A204.1 (cell line): ENCODE measurements at regions not wholly inside any gene's neighbourhood (a gene's known extent, or its start where the extent isn't known, plus 50 kb on each side); places are given as distances from the start of the nearest gene placed in this dataset.
A peak's percentile ranks its signal among the peaks of the same experiment; 100 is the strongest.
"Not testable (repeated sequence)": the region's sequence is repeated elsewhere in the genome, so short reads cannot be mapped to it uniquely, and the experiment has no call there.

Source experiments
- FAIRE-seq: peaks from 2 replicates; lab custom pipeline; 2012; peaks lifted over from hg19 to GRCh38; lab: Jason Lieb, UNC

- FAIRE-seq: no peak
These were observed 122.7 kb upstream of the C1GALT1C1 start for GRCh38 chrX:120752431-120753082.

GRCh38 chrX:120751683-120752082, 121.8 kb upstream of the C1GALT1C1 start:
- no peak for FAIRE-seq

GRCh38 chrX:120750381-120750780, 120.5 kb upstream of the C1GALT1C1 start:
- no peak for FAIRE-seq

- no peak for FAIRE-seq
These were observed 119.4 kb upstream of the C1GALT1C1 start for GRCh38 chrX:120749141-120749846.

GRCh38 chrX:120746153-120746552, 116.3 kb upstream of the C1GALT1C1 start:
- FAIRE-seq: no peak

- FAIRE-seq: no peak
These were observed 113.3 kb upstream of the C1GALT1C1 start for GRCh38 chrX:120742946-120743665.

- FAIRE-seq: no peak
These were observed 111.6 kb upstream of the C1GALT1C1 start for GRCh38 chrX:120741452-120741851.

- no peak for FAIRE-seq
These were observed 110.2 kb upstream of the C1GALT1C1 start for GRCh38 chrX:120740072-120740471.

GRCh38 chrX:120739300-120739699, 109.4 kb upstream of the C1GALT1C1 start:
- FAIRE-seq: no peak

GRCh38 chrX:120736989-120737388, 107.1 kb upstream of the C1GALT1C1 start:
- FAIRE-seq: no peak

GRCh38 chrX:120735966-120736365, 106.1 kb upstream of the C1GALT1C1 start:
- FAIRE-seq: no peak

GRCh38 chrX:120732879-120733278, 103.0 kb upstream of the C1GALT1C1 start:
- FAIRE-seq: no peak

- FAIRE-seq: no peak
These were observed 102.6 kb upstream of the C1GALT1C1 start for GRCh38 chrX:120732461-120732860.

GRCh38 chrX:120731386-120731785, 101.5 kb upstream of the C1GALT1C1 start:
- FAIRE-seq: no peak

GRCh38 chrX:120729506-120730255, 99.8 kb upstream of the C1GALT1C1 start:
- FAIRE-seq: peak; percentile 40

GRCh38 chrX:120727911-120728310, 98.1 kb upstream of the C1GALT1C1 start:
- FAIRE-seq: no peak

GRCh38 chrX:120727452-120727851, 97.6 kb upstream of the C1GALT1C1 start:
- FAIRE-seq: no peak

- FAIRE-seq: no peak
These were observed 96.4 kb upstream of the C1GALT1C1 start for GRCh38 chrX:120726294-120726693.

- no peak for FAIRE-seq
These were observed 96.0 kb upstream of the C1GALT1C1 start for GRCh38 chrX:120725874-120726273.

GRCh38 chrX:120719622-120720021, 89.8 kb upstream of the C1GALT1C1 start:
- no peak for FAIRE-seq

- no peak for FAIRE-seq
These were observed 89.1 kb upstream of the C1GALT1C1 start for GRCh38 chrX:120718969-120719368.

GRCh38 chrX:120702337-120702736, 72.5 kb upstream of the C1GALT1C1 start:
- not testable (repeated sequence) for FAIRE-seq

- FAIRE-seq: no peak
These were observed 67.2 kb upstream of the C1GALT1C1 start for GRCh38 chrX:120697053-120697452.
